SK-N-SH (cell line): ENCODE measurements at regions not wholly inside any gene's neighbourhood (a gene's known extent, or its start where the extent isn't known, plus 50 kb on each side); places are given as distances from the start of the nearest gene placed in this dataset.
A peak's percentile ranks its signal among the peaks of the same experiment; 100 is the strongest.

Experiments used
- CTCF ChIA-PET: fragments of 300-600, 350-600 bp; formaldehyde crosslinking; extraction: SDS; loops from one replicate; lab custom pipeline; 2021; lab: Yijun Ruan, JAX
- POLR2A ChIA-PET: fragments of 350-600 bp; sonication (Branson Sonifier 250); formaldehyde crosslinking; extraction: SDS; loops from one replicate; lab custom pipeline; 2020; ENCODE audit warnings: antibody characterized with exemption, inconsistent platforms; lab: Yijun Ruan, JAX
- DNase-seq: peaks from one replicate; pipeline ENCODE4 v3.0.0; 2012
- H2AFZ ChIP-seq: fragments of 200-600 bp; sonication (generic); 2 replicates; pipeline ENCODE4 v1.8.1; 2016; ENCODE audit warnings: antibody characterized with exemption, mild to moderate bottlenecking, low read depth
- H3F3A ChIP-seq: fragments of 200-600 bp; sonication (generic); replicated peaks from 2 replicates; pipeline ENCODE3; 2016; ENCODE audit warnings: antibody characterized with exemption, mild to moderate bottlenecking; ENCODE audit not compliant: insufficient read depth
- H3K27ac ChIP-seq, 2 experiments: fragments of 200-500 bp in 1 of 2; fragments of 200-600 bp in 1 of 2; sonication (Bioruptor generic) in 1 of 2; sonication (generic), shearing (Covaris generic) in 1 of 2; 2 replicates each; pipeline versions ENCODE4 v1.5.1 to v1.6.1; 2014 to 2016; ENCODE audit warnings: low read depth in 2 of 2, inconsistent platforms in 1 of 2, low read length in 1 of 2, mild to moderate bottlenecking in 1 of 2, mixed read lengths in 1 of 2
- H3K27me3 ChIP-seq: fragments of 200-600 bp; sonication (generic), shearing (Covaris generic); 2 replicates; pipeline ENCODE4 v1.6.1; 2016; ENCODE audit warnings: mixed run types; ENCODE audit not compliant: insufficient read depth
- H3K36me3 ChIP-seq, 2 experiments: fragments of 200-500 bp in 1 of 2; fragments of 200-600 bp in 1 of 2; sonication (Bioruptor generic) in 1 of 2; sonication (generic) in 1 of 2; replicated peaks in 1 of 2; 2 replicates each; pipeline versions ENCODE3 to v1.5.1; 2014 to 2016; ENCODE audit warnings: low read length in 1 of 2, mild to moderate bottlenecking in 1 of 2; ENCODE audit not compliant: insufficient read depth in 2 of 2, control insufficient read depth in 1 of 2
- H3K4me1 ChIP-seq, 2 experiments: fragments of 200-500 bp in 1 of 2; fragments of 200-600 bp in 1 of 2; sonication (Bioruptor generic) in 1 of 2; sonication (generic), shearing (Covaris generic) in 1 of 2; 2 replicates each; pipeline versions ENCODE4 v1.5.1 to v1.6.1; 2014 to 2016; ENCODE audit warnings: low read depth in 1 of 2, low read length in 1 of 2, mixed run types in 1 of 2; ENCODE audit not compliant: insufficient read depth in 2 of 2, control insufficient read depth in 1 of 2
- H3K4me2 ChIP-seq: fragments of 200-600 bp; sonication (generic), shearing (Covaris generic); 2 replicates; pipeline ENCODE4 v1.6.1; 2017; ENCODE audit warnings: mixed run types
- H3K4me3 ChIP-seq, 2 experiments: fragments of 200-500 bp in 1 of 2; fragments of 200-600 bp in 1 of 2; sonication (Bioruptor generic) in 1 of 2; sonication (generic), shearing (Covaris generic) in 1 of 2; 2 replicates each; pipeline versions ENCODE4 v1.5.1 to v1.8.1; 2014 to 2016; ENCODE audit warnings: low read depth in 2 of 2, inconsistent platforms in 1 of 2, low read length in 1 of 2, mild to moderate bottlenecking in 1 of 2, mixed read lengths in 1 of 2, moderate library complexity in 1 of 2
- H3K79me2 ChIP-seq: fragments of 200-600 bp; sonication (generic); 2 replicates; pipeline ENCODE4 v1.8.1; 2017; ENCODE audit warnings: mild to moderate bottlenecking; ENCODE audit not compliant: insufficient read depth
- H3K9ac ChIP-seq: fragments of 200-600 bp; sonication (generic); 2 replicates; pipeline ENCODE4 v1.6.1; 2017; ENCODE audit warnings: mixed run types
- H3K9me2 ChIP-seq: fragments of 200-600 bp; sonication (generic); 2 replicates; pipeline ENCODE4 v1.6.1; 2017; ENCODE audit warnings: mixed run types
- H3K9me3 ChIP-seq: fragments of 200-600 bp; sonication (generic); 2 replicates; pipeline ENCODE4 v1.6.1; 2017; ENCODE audit warnings: mixed run types, mild to moderate bottlenecking, moderate library complexity
- H4K20me1 ChIP-seq: fragments of 200-600 bp; sonication (generic); 2 replicates; pipeline ENCODE4 v1.6.1; 2017; ENCODE audit warnings: mild to moderate bottlenecking, mixed run types; ENCODE audit not compliant: insufficient read depth
- CHD2 ChIP-seq: fragments of 150-350 bp; IDR thresholded peaks from 2 replicates; pipeline ENCODE4 v1.6.1; 2018; ENCODE audit warnings: low read length; ENCODE audit not compliant: partially characterized antibody
- FOSL2 ChIP-seq: IDR thresholded peaks from 2 replicates; pipeline ENCODE4 v1.4.0; 2012; ENCODE audit warnings: low read depth, mild to moderate bottlenecking, moderate library complexity, borderline replicate concordance
- FOXM1 ChIP-seq: IDR thresholded peaks from 2 replicates; pipeline ENCODE4 v1.4.0; 2012; ENCODE audit warnings: low read depth, mild to moderate bottlenecking
- GABPA ChIP-seq: IDR thresholded peaks from 2 replicates; pipeline ENCODE4 v1.4.0; 2012; ENCODE audit warnings: low read depth, mild to moderate bottlenecking
- IRF3 ChIP-seq: fragments of 150-350 bp; IDR thresholded peaks from 2 replicates; pipeline ENCODE4 v1.6.1; 2016; ENCODE audit warnings: mild to moderate bottlenecking, low read depth, low read length
- JUND ChIP-seq: IDR thresholded peaks from 2 replicates; pipeline ENCODE4 v1.4.0; 2012
- MAX ChIP-seq: IDR thresholded peaks from 2 replicates; pipeline ENCODE4 v1.4.0; 2012; ENCODE audit warnings: low read depth
- NFIC ChIP-seq: IDR thresholded peaks from 2 replicates; pipeline ENCODE4 v1.4.0; 2012; ENCODE audit warnings: borderline replicate concordance
- REST ChIP-seq: IDR thresholded peaks from 2 replicates; pipeline ENCODE4 v1.6.1; 2012; ENCODE audit warnings: mild to moderate bottlenecking, low read depth, low read length, moderate library complexity
- RXRA ChIP-seq: IDR thresholded peaks from 2 replicates; pipeline ENCODE4 v1.4.0; 2012; ENCODE audit warnings: low read depth, mild to moderate bottlenecking, borderline replicate concordance
- USF1 ChIP-seq: IDR thresholded peaks from 2 replicates; pipeline ENCODE4 v1.4.0; 2012; ENCODE audit warnings: low read depth, borderline replicate concordance
- USF2 ChIP-seq: fragments of 150-350 bp; IDR thresholded peaks from 2 replicates; pipeline ENCODE4 v1.6.1; 2017; ENCODE audit warnings: antibody characterized with exemption, low read length, low read depth, borderline replicate concordance
- YY1 ChIP-seq: IDR thresholded peaks from 2 replicates; pipeline ENCODE4 v1.4.0; 2012; ENCODE audit warnings: low read depth, mild to moderate bottlenecking
- ZBTB33 ChIP-seq: IDR thresholded peaks from 2 replicates; pipeline ENCODE4 v1.4.0; 2012; ENCODE audit warnings: low read depth, borderline replicate concordance
- WGBS: methylation state at CpG from one replicate; pipeline ENCODE4 v1.1.6; 2017; ENCODE audit warnings: low lambda C conversion rate; 5-methylcytosine and 5-hydroxymethylcytosine counted together

GRCh38 chr6:9699888-9700287, 715.0 kb downstream of the TFAP2A start:
- Histone ChIP-seq H3K9me3 (no peaks in the 10 kb centered on the region), H3K4me3 (no peak overlapping the region), H3F3A (no peaks in the 10 kb centered on the region), H3K4me1 (no peaks in the 10 kb centered on the region), H3K27ac (no peak overlapping the region), H3K27me3 (no peaks in the 10 kb centered on the region), H3K9me2 (no peaks in the 10 kb centered on the region), H2AFZ (peak overlapping the region; percentile 43; the same call in 1 of the 2 replicates), H4K20me1 (no peaks in the 10 kb centered on the region), H3K79me2 (no peaks in the 10 kb centered on the region), H3K4me2 (peak overlapping the region; percentile 24; the same call in 1 of the 2 replicates), H3K36me3 (no peaks in the 10 kb centered on the region), H3K9ac (no peak overlapping the region)
- DNase-seq = no peak
- WGBS = 3% methylated on average over 5 of the region's 5 CpGs
- no peak for TF ChIP-seq NFIC
- no peak for TF ChIP-seq RXRA
- no peak for TF ChIP-seq CHD2
- TF ChIP-seq FOSL2 = no peak
- no peak for TF ChIP-seq USF2
- TF ChIP-seq GABPA = no peak
- TF ChIP-seq YY1 = no peak
- TF ChIP-seq JUND = no peak
- TF ChIP-seq MAX = no peak
- TF ChIP-seq USF1 = no peak
- no peak for TF ChIP-seq FOXM1
- no peak for TF ChIP-seq IRF3
- TF ChIP-seq REST = no peak
- no peak for TF ChIP-seq ZBTB33
- ChIA-PET CTCF (no interaction called here), POLR2A (no interaction called here)
